ENCODE measurements at regions not wholly inside any gene's neighbourhood (a gene's known extent, or its start where the extent isn't known, plus 50 kb on each side); places are given as distances from the start of the nearest gene placed in this dataset.
"Not testable (repeated sequence)": the region's sequence is repeated elsewhere in the genome, so short reads cannot be mapped to it uniquely, and the experiment has no call there.

DNA sequence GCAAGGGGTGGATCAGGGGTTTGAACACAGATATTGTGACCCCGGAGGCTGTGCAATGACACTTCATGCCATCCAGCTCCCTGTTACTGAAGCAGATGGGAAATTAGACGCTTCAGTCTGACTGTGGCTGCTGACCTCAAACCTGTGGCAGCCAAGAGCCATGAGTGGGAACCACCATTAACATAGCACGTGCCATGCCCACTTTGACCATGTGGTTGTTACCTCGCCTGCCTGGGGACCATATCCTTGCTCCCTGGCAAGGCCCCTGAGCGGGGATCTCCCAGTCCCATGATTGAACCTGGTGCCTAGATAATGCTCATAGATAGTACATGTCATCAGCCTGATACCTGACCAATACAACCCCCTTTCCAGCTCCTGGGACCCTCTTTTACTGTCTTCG, 68.9 kb downstream of the CYP26B1 start:
- no peak for DNase-seq (ENCODE audit: low spot score)

DNA sequence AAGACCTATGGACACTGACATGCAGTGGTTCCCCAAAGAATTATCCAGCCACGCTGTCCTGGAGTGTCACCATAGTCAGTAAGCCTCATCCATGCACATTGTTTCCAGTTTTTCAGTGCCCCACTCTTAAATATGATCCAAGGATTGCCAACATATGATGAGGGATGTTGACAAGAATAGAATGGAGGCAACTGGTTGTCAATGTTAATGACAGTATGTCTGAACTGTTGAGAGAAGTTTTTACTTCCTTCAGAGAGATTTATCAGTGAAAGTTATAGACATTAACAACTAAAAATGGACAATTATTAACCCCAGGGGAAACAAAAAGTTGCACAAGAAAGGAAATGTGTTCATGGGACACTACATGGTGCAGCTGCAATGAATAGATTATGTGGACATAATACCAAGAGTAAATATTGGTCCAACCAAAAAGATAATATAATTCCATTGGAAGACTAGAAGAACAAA, 69.9 kb downstream of the CYP26B1 start:
- no peak for DNase-seq (ENCODE audit: low spot score)

DNA sequence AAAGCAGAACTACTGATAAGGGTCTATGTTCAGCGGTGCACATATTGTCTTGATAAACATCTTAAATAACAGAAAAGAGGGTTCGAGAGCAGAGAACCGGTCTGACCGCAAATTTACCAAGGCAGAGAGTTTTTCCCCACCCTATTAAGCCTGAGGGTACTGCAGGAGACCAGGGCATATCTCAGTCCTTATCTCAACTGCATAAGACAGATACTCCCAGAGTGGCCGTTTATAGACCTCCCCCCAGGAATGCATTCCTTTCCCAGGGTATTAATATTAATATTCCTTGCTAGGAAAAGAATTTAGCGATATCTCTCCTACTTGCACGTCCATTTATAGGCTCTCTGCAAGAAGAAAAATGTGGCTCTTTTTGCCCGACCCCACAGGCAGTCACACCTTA, 74.3 kb downstream of the CYP26B1 start:
- DNase-seq (ENCODE audit: low spot score), result not testable (repeated sequence)

DNA sequence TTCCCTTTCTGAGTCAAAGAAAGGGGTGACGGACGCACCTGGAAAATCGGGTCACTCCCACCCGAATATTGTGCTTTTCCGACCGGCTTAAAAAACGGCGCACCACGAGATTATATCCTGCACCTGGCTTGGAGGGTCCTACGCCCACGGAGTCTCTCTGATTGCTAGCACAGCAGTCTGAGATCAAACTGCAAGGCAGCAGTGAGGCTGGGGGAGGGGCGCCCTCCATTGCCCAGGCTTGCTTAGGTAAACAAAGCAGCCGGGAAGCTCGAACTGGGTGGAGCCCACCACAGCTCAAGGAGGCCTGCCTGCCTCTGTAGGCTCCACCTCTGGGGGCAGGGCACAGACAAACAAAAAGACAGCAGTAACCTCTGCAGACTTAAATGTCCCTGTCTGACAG, 83.5 kb downstream of the CYP26B1 start:
- not testable (repeated sequence) for DNase-seq (ENCODE audit: low spot score)

DNA sequence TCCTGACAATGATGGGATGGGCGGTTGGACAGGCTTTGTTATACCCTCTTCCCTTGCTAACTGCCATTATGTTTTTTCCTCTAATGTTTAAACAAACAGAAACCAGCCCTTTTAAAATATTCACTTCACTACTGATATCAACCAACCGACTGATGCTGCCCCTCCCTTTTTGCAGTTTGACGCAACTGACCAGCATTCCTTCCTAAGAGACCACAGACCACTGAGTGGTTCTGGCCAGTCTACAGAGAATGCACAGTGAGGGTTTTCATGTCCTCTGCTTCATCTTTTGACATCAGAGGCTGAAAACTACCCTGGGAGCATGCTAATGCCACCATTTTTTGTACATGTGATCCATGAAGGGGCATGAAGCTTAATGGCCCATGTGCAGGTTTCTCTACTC, 85.3 kb downstream of the CYP26B1 start:
- DNase-seq (ENCODE audit: low spot score), result no peak

DNA sequence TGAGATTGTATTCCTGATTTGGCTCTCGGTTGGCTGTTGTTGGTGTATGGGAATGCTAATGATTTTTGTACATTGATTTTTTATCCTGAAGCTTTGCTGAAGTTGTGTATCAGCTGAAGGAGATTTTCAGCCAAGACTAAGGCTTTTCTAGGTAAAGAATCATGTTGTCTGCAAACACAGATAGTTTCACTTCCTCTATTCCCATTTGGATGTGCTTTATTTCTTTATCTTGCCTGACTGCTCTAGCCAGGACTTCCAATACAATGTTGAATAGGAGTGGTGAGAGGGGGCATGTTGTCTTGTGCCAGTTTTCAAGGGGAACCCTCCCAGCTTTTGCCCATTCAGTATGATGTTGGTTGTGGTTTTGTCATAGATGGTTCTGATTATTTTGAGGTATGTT, 90.4 kb downstream of the CYP26B1 start:
- no peak for DNase-seq (ENCODE audit: low spot score)

DNA sequence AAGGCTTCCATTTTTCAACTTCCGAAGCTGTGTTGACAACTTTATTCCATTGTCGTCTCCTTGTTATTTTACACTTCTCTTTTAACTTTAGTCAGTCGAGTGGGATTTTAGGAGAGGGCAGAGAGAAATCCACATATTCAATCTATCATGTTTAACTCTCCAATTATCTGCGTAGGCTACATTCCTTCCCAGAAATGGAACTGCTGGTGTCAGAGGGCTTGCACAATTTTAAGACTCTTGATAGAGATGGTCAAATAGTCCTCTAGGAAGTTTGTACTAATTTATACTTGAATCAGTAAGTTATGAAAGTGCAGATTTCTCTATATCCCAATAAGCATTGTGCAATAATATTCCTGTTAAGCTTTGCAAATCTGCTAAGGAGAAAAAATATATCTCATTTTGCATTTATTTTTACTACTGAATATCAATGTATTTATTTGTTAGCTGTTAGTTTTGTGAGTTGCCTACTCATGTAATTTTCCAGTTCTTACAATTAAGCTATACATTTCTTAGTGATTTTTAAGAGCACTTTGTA, 95.6 kb downstream of the CYP26B1 start:
- DNase-seq (ENCODE audit: low spot score), result no peak

DNA sequence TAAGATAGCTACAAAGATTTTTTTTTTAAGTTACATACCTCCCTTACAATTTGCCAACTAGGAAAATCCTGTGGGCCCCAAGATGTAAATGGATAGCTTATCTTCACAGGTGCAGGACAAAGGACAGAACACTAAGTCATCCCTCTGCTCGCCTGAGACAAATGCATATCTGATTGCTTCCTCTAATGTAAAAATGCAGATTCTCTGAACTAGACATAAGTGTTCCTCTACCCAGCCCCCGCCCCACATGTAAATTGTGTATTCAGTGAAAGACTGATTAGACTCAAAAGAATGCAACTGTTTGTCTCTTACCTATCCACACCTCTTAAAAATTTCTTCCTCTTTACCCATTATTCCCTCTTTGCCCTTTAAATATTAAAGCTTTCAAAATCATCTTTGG, 96.5 kb downstream of the CYP26B1 start:
- no peak for DNase-seq (ENCODE audit: low spot score)

DNA sequence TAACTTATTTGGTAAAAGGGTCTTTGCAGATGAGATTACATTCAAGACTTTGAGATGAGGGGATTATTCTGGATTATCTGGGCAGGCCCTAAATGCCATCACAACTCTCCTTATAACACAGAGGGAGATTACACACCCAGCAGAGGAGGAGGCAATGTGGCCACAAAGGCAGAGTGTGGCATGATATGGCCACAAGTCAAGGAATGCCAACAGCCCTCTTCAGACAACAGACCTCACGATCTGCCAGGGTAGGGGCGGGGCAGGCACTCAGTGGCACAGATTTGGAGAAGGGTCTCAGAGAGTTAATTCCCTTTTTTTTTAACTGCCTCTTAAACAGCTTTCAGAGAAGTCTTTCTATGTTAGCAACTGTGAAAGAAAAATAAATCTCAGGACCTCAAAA, 96.9 kb downstream of the CYP26B1 start:
- no peak for DNase-seq (ENCODE audit: low spot score)

DNA sequence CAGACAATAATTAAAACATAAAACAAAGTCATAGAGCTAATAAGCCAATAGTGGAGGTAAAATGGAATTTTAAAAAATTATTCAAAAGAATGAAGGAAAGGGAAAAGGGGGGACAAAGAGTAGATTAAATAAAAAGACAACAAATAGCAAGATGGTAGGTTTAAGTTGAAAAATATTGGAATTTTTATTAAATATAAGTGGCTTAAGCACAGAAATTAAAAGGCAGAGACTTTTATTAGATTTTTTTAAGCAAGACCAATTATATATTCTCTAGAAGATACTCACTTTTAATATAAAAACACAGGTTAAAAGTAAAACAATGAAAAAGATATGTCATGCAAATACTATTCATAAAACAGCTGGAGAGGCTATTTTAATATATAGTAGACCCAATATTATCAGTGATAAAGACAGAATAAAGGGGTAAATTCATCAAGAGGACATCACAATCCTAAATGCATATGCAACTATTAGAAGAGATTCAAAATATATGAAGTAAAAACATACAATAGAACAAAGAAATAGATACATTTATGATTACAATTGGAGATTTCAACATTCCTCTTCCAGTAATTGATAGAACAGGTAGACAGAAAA, 98.7 kb downstream of the CYP26B1 start:
- no peak for DNase-seq (ENCODE audit: low spot score)

DNA sequence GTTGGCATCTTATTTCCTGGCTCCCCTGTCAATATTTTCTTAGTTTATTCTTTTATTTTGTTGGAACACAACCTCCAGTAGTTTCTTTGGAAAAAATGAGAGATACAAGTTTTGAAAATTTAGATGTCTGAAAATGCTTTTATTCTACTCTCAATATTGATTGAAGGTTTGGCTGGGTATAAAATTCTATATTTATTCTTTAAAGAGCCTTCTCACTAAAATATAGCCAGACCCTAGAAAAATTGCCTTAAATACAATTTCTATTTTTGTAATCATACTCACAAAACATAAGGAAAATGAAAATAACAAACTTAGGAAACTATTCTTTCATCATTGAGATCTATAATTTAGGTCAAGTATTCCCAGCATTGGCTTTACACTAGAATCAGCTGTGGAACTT, 103.7 kb downstream of the CYP26B1 start:
- DNase-seq (ENCODE audit: low spot score), result no peak

DNA sequence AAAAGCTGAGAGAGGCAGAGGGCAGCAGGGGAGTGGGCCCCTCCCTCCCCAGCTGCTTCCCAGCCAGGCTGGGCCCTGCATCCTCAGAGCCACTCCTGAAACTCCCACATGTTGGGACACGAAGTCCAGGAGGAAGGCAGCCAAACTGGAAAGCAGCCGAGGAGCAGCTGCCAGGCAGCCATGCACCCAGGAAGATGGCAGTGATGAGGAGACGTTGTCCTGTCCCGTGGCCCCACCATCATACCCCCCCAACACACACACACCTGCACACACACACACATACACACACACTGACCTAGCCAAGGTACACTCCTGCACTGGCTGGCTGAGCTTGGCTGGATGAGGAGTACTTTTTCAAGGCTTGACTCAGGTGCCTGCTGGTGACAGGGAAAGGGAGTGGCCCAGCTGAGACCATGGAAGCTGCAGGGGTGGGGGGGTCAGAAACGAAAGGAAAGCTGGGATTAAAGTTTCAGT, 106.0 kb downstream of the CYP26B1 start:
- DNase-seq (ENCODE audit: low spot score), result no peak

DNA sequence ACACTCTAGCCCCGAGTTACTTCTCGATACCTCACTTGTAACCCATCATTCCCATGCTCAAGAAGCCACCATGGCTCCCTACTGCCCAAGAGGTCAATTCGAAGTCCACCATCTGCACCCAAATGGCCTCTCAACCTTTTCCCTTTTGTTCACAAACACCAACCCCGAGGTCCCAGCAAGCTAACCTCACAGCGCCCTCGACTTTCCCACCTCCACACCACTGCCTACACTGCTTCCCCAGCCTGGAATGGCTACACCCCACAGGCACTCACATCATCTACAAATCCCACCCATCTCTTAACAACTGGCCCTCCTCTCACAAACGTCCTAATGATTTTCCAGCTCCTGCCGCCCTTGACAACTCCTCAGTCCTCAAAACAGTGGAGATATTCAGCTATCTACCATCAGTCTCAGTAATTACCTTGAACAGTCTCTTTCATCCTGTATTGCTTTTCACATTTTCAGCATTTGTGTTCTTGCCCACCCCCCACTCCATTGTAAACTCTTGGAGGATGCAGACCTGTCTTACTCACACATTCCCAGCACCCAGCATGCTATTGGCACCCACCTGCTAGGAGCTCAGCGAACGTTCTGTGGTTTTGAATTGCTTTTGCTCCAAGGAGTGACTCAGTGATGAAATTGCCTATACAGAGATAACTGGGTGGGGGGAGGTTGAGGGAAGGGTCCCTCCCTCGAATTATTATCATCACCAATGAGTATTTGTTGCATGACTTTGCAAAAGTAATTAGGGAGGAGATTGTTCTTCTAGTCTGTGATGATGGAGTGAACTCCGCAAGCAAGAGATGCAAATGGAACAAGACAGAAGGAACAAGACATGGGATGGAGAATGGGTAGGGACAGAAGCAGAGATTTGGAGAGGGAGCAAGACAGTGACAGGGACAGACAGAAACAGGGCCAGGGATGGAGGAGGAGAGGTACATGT, 106.8 kb downstream of the CYP26B1 start:
- no peak for DNase-seq (ENCODE audit: low spot score)

DNA sequence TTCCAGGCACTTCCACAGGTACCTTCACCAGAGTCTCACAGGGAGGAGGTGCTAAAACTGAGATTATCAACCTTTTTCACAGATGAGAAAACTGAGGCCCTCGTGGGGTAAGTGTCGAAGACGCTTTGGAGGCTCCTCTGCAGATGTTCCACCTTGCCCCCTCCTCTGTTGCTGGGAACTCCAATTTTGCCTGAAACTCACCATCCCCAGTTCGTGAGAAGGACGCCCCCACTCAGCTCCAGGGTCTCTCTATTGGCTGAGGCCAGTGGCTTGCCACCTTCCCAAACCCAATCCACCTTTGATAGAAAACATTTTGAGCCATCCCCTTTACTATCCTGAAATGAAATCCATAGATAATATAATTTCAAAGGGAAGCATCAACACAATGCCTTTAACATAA, 109.1 kb downstream of the CYP26B1 start:
- DNase-seq (ENCODE audit: low spot score), result no peak

DNA sequence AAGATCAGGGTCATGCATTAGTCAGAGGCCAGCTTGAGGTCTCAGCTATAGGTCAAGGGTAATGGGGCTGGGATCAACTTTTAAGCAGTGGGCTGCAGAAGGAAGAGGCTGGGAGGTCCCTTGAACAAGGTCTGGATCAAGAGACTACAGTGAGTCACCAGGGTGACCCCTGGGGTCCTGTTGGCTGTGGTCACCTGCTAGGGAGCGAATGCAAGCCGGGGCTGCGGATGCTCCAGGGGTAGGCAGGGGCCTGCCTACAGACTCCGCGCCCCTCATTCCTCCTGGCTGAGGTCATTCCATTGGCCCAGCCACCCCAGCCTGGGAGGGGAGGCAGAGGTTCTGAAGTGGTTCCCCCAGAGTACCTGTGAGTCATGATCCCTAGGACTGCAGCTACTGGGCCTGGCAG, 110.4 kb downstream of the CYP26B1 start:
- no peak for DNase-seq (ENCODE audit: low spot score)

DNA sequence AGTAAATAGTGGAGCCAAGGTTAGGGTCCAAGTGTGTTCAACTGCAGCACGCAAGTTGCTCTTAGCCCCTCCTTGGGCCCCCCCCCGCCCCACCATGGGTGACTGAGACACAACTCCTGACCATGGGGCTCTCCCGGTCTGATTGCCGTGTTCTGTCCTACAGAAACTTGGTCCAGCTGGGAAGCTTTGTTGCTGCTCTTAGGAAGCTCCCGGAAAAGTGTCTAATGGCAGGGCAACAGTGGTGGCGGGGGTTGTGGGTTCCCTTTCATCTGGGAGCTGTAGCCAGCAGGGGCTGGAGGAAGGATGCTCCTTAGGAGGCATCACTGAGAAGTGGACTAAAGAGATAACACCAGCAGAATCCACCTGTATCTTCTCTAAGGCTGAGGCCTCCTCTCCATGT, 111.1 kb downstream of the CYP26B1 start:
- DNase-seq (ENCODE audit: low spot score), result no peak

DNA sequence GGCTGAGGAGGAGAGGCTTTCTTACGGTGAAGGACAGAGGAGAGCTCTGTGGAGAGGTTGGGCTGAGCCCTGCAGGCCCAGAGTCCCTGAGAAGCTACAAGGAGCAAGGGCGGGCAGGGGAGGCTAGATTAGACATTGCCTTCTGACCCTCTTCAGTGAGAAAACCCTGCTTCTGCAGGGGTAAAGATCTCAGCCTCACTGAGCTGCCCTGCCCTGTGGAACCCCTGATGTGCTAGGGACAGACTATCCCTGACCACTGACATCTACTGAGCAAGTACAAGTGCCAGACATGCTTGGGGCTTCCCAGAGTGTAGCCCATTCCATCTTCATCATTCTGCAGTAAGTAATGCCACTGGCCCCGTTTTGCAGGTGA, 111.5 kb downstream of the CYP26B1 start:
- no peak for DNase-seq (ENCODE audit: low spot score)

DNA sequence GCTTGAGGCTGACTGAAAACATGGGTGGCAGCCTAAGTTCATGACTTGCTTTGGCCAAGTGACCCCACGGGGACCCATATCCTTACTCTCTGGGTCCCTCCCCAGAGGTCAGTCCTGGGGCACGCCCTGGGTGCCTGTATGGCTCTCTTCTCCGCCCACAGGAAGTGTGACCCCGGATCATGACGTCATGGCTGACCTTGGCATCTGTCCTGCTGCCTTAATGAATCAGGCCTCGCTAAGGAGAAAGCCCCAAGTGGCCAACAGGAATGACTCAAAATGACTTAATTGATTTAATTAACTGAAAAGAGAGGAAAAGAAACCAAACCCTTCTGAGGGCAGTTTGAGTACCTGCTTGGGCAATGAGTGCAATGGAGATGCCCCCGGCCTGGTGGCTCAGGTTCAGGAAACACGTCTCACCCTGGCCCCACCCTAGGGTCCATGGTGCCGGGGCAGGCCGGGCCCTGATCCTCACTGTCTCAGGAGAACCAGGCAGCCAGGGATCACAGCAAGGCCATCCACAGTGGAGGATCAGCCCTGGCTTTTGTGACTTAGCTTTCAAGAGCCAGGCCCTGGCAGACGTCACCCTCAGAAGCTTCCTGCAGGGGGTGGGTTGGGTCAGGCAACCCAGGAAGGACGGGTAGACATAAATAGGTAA, 112.0 kb downstream of the CYP26B1 start:
- DNase-seq (ENCODE audit: low spot score), result peak; percentile 55

DNA sequence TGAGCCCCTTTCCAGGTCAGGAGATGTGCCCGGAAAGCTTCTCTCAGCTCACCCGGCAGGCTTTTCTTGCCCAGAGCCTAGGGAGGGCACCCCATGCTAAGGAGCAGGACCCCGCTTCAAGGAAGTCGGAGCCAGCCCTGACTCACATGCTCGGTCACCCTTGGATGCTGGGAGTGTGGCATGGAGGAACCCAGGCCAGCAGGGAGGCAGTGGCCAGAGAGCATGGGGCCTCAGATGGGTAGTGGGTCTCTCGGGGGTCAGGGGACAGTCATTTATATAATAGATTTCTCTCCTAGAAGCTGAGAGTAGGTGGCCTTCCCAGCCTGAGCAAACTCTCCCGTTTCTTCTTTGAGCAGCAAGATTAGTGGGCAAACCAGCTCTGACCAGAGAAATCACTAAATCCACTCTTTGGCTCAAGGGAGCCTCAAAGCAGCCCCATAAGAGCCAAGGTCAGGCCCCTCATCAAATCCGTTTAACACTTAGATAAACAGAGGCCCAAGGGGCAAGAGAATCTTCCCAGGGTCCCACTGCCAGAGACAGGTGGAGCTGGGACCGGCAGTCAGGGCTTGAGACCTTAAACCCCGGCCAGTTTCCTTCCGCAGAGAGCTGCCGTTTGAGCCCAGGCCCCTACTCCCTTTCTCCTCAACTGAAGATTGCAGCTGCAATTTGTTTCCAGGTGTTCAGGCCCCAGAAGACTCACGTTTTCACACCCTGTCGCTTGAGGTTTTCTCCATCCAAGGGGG, 113.1 kb downstream of the CYP26B1 start:
- DNase-seq (ENCODE audit: low spot score), result no peak

DNA sequence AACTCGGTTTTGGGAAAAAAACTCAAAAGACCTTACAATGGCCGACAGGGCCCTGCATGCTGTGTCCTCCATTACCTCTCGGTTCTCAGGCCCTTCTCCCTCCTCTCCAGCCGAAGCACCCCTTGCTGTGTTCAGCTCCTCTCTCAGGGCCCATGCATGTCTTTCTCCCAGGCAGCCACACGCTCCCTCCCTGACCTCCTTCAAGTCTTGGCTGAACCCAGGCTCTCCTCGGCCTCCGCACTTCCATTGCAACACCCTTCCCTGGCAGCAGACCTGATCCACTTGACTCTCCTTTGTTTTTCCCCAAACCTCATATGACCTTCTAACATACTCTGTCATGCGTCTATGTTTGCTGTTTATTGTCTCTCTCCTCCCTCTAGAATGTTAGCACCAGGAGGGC, 114.0 kb downstream of the CYP26B1 start:
- no peak for DNase-seq (ENCODE audit: low spot score)

DNA sequence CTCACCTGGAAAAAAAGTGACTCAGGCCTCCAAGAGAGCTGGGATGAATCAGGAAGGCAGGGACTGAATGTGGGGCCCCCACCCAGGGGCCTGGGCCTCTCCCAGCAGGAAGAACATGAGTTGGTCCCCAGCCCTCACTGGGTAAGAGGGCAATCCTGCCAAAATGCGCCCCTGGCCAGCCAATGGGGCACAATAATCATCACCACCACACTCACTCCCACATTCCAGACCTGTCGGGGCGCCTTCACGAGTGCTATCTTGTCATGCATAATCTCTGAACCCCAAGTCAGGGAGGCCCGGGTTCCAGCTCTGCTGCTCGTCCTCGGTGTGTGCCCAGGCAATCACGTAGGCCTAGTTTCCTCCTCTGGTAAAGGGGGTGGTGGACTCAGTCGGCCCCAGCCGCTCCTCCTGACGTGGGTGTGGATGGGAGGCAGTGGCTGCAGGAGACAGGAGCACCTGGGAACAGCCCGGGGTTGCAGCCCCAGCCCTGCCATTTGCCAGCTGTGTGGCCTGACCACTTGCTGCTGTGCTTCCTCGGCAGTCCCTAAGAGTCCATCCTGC, 115.1 kb downstream of the CYP26B1 start:
- DNase-seq (ENCODE audit: low spot score), result no peak

All from RKO (cell line).